ENCODE measurements at regions not wholly inside any gene's neighbourhood (a gene's known extent, or its start where the extent isn't known, plus 50 kb on each side); places are given as distances from the start of the nearest gene placed in this dataset.

- no peak for TF ChIP-seq ZNF549 (tag by site-specific recombination; IDR thresholded peaks at IDR 0.05)
- TF ChIP-seq ZSCAN16 (tag by site-specific recombination; IDR thresholded peaks at IDR 0.05) = no peak
- no peak for TF ChIP-seq ZNF274 (IDR thresholded peaks at IDR 0.05; ENCODE audit: low read length)
- TF ChIP-seq ZNF274 (tag by site-specific recombination; IDR thresholded peaks at IDR 0.05; ENCODE audit: borderline replicate concordance) = no peak
- TF ChIP-seq CTCF (tag by site-specific recombination; IDR thresholded peaks at IDR 0.05) = no peak
Measured at GRCh38 chr10:30176776-30177533, 117.6 kb upstream of the JCAD start.

Measured in HEK293 (cell line).